Neural cell (in vitro differentiated cells): ENCODE measurements at regions not wholly inside any gene's neighbourhood (a gene's known extent, or its start where the extent isn't known, plus 50 kb on each side); places are given as distances from the start of the nearest gene placed in this dataset.

Experiments used
- CTCF ChIP-seq: fragments of 450-650 bp; IDR thresholded peaks from 2 replicates; pipeline ENCODE4 v1.5.1; 2014; ENCODE audit warnings: antibody characterized with exemption, mild to moderate bottlenecking, moderate library complexity; ENCODE audit not compliant: poor library complexity, severe bottlenecking
- POLR2AphosphoS5 ChIP-seq: IDR thresholded peaks from 2 replicates; pipeline ENCODE4 v1.6.1; 2012
- TAF1 ChIP-seq: IDR thresholded peaks from 2 replicates; pipeline ENCODE4 v1.6.1; 2012; ENCODE audit warnings: low read depth

GRCh38 chr2:12156349-12156748 lies 409.9 kb downstream of the LPIN1 start:
- TF ChIP-seq CTCF, result no peak
- no peak for TF ChIP-seq TAF1
- no peak for TF ChIP-seq POLR2AphosphoS5
